ENCODE measurements at regions not wholly inside any gene's neighbourhood (a gene's known extent, or its start where the extent isn't known, plus 50 kb on each side); places are given as distances from the start of the nearest gene placed in this dataset.

- in situ Hi-C loops (cut with HindIII; ENCODE audit: low pct_unique_long_range_greater_than_20kb, low sequenced_read_pairs), result no loop called here
- no peak for DNase-seq (ENCODE audit: low read depth)
Observed at GRCh38 chr16:51657848-51658247, 506.8 kb upstream of the SALL1 start.

GRCh38 chr16:51655249-51655648 lies 504.2 kb upstream of the SALL1 start:
- DNase-seq (ENCODE audit: low read depth), result no peak
- in situ Hi-C loops (cut with HindIII; ENCODE audit: low pct_unique_long_range_greater_than_20kb, low sequenced_read_pairs), result no loop called here

- no peak for DNase-seq (ENCODE audit: low read depth)
- in situ Hi-C loops (cut with HindIII; ENCODE audit: low pct_unique_long_range_greater_than_20kb, low sequenced_read_pairs), result no loop called here
Observed at GRCh38 chr16:51651061-51651466, 500.0 kb upstream of the SALL1 start.

- in situ Hi-C loops (cut with HindIII; ENCODE audit: low pct_unique_long_range_greater_than_20kb, low sequenced_read_pairs), result no loop called here
- no peak for DNase-seq (ENCODE audit: low read depth)
Observed at GRCh38 chr16:51649631-51650030, 498.6 kb upstream of the SALL1 start.

GRCh38 chr16:51648526-51648925 lies 497.5 kb upstream of the SALL1 start:
- no peak for DNase-seq (ENCODE audit: low read depth)
- in situ Hi-C loops (cut with HindIII; ENCODE audit: low pct_unique_long_range_greater_than_20kb, low sequenced_read_pairs), result no loop called here

- in situ Hi-C loops (cut with HindIII; ENCODE audit: low pct_unique_long_range_greater_than_20kb, low sequenced_read_pairs), result no loop called here
- DNase-seq (ENCODE audit: low read depth), result no peak
Observed at GRCh38 chr16:51641191-51641765, 490.2 kb upstream of the SALL1 start.

GRCh38 chr16:51640196-51640595 lies 489.1 kb upstream of the SALL1 start:
- no peak for DNase-seq (ENCODE audit: low read depth)
- in situ Hi-C loops (cut with HindIII; ENCODE audit: low pct_unique_long_range_greater_than_20kb, low sequenced_read_pairs), result no loop called here

- DNase-seq (ENCODE audit: low read depth), result no peak
- in situ Hi-C loops (cut with HindIII; ENCODE audit: low pct_unique_long_range_greater_than_20kb, low sequenced_read_pairs), result no loop called here
Observed at GRCh38 chr16:51638339-51639135, 487.5 kb upstream of the SALL1 start.

GRCh38 chr16:51637770-51638094 lies 486.7 kb upstream of the SALL1 start:
- in situ Hi-C loops (cut with HindIII; ENCODE audit: low pct_unique_long_range_greater_than_20kb, low sequenced_read_pairs), result no loop called here
- no peak for DNase-seq (ENCODE audit: low read depth)

- DNase-seq (ENCODE audit: low read depth), result no peak
- in situ Hi-C loops (cut with HindIII; ENCODE audit: low pct_unique_long_range_greater_than_20kb, low sequenced_read_pairs), result no loop called here
Observed at GRCh38 chr16:51636920-51637769, 486.1 kb upstream of the SALL1 start.

- DNase-seq (ENCODE audit: low read depth), result no peak
- in situ Hi-C loops (cut with HindIII; ENCODE audit: low pct_unique_long_range_greater_than_20kb, low sequenced_read_pairs), result no loop called here
Observed at GRCh38 chr16:51635181-51635580, 484.1 kb upstream of the SALL1 start.

- in situ Hi-C loops (cut with HindIII; ENCODE audit: low pct_unique_long_range_greater_than_20kb, low sequenced_read_pairs), result no loop called here
- DNase-seq (ENCODE audit: low read depth), result no peak
Observed at GRCh38 chr16:51630076-51630475, 479.0 kb upstream of the SALL1 start.

GRCh38 chr16:51629576-51629975 lies 478.5 kb upstream of the SALL1 start:
- no peak for DNase-seq (ENCODE audit: low read depth)

GRCh38 chr16:51624080-51624775 lies 473.2 kb upstream of the SALL1 start:
- DNase-seq (ENCODE audit: low read depth), result no peak
- in situ Hi-C loops (cut with HindIII; ENCODE audit: low pct_unique_long_range_greater_than_20kb, low sequenced_read_pairs), result no loop called here

More at GRCh38 chr16:51629576-51629975, 478.5 kb upstream of the SALL1 start:
- in situ Hi-C loops (cut with HindIII; ENCODE audit: low pct_unique_long_range_greater_than_20kb, low sequenced_read_pairs), result no loop called here

GRCh38 chr16:51621610-51622009 lies 470.5 kb upstream of the SALL1 start:
- DNase-seq (ENCODE audit: low read depth), result peak; percentile 4
- in situ Hi-C loops (cut with HindIII; ENCODE audit: low pct_unique_long_range_greater_than_20kb, low sequenced_read_pairs), result no loop called here

- DNase-seq (ENCODE audit: low read depth), result no peak
- in situ Hi-C loops (cut with HindIII; ENCODE audit: low pct_unique_long_range_greater_than_20kb, low sequenced_read_pairs), result no loop called here
Observed at GRCh38 chr16:51615141-51615540, 464.1 kb upstream of the SALL1 start.

- in situ Hi-C loops (cut with HindIII; ENCODE audit: low pct_unique_long_range_greater_than_20kb, low sequenced_read_pairs), result no loop called here
- no peak for DNase-seq (ENCODE audit: low read depth)
Observed at GRCh38 chr16:51607201-51607651, 456.2 kb upstream of the SALL1 start.

- DNase-seq (ENCODE audit: low read depth), result no peak
- in situ Hi-C loops (cut with HindIII; ENCODE audit: low pct_unique_long_range_greater_than_20kb, low sequenced_read_pairs), result no loop called here
Observed at GRCh38 chr16:51596247-51596646, 445.2 kb upstream of the SALL1 start.
